A673 (cell line): ENCODE measurements at regions not wholly inside any gene's neighbourhood (a gene's known extent, or its start where the extent isn't known, plus 50 kb on each side); places are given as distances from the start of the nearest gene placed in this dataset.

ENCODE experiments used
- CTCF ChIP-seq: fragments of 300-800, 200-600 bp; sonication (generic); conservative IDR thresholded peaks from 2 replicates; pipeline ENCODE4 v1.5.1; 2017; ENCODE audit warnings: low read depth, mild to moderate bottlenecking, antibody characterized with exemption, low read length, moderate library complexity, mixed read lengths
- EZH2 ChIP-seq: fragments of 200-600 bp; sonication (generic); IDR thresholded peaks from 2 replicates; pipeline ENCODE4 v1.6.1; 2017; ENCODE audit warnings: borderline replicate concordance, low read depth, mild to moderate bottlenecking, mixed read lengths, antibody characterized with exemption, low read length; ENCODE audit not compliant: poor library complexity, severe bottlenecking

GRCh38 chr4:189463734-189464133, 476.9 kb upstream of the FRG1 start:
- no peak for TF ChIP-seq CTCF
- no peak for TF ChIP-seq EZH2
